GM21367 (cell line): ENCODE measurements at regions not wholly inside any gene's neighbourhood (a gene's known extent, or its start where the extent isn't known, plus 50 kb on each side); places are given as distances from the start of the nearest gene placed in this dataset.

Source experiments
- ATAC-seq: cut with Tn5 transposase; IDR thresholded peaks from one replicate; pipeline ENCODE4 v1.9.1; 2021; ENCODE audit not compliant: unreplicated experiment

GRCh38 chr4:62407534-62407933 is 1207.4 kb downstream of the ADGRL3 start:
- ATAC-seq: no peak

DNA sequence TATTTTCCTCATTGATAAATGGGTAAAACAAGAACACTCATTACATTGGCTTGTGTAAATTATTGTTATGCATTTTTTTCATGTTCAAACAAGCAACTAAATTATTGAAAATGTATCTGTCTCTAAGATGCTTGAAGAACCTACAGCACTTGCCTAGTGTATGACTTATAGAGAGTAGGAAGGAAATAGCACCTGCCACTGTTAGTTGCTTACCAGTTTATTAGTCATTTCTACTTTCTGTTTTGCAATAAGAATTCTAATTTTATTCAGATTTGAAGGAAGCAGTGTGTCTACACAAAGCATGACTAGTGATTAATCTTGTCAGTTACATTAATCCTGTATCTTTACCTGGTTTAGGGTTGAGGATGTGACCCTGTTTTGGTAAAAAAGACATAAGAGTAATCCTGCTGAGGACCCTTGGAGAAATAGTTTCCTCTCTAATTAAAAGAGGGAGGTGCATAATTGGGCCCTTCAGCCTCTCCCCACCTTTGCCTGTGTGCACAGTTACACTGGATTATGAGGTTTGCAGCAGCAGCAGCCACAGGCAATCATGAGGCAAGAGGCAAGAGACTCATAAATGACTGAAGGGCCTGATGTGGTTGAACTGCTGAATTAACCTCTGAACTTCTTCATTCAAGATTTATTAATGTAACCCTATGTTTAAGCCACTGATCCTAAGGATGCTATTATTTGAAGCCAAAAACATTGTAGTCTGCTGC is 1202.1 kb downstream of the ADGRL3 start:
- ATAC-seq: no peak

DNA sequence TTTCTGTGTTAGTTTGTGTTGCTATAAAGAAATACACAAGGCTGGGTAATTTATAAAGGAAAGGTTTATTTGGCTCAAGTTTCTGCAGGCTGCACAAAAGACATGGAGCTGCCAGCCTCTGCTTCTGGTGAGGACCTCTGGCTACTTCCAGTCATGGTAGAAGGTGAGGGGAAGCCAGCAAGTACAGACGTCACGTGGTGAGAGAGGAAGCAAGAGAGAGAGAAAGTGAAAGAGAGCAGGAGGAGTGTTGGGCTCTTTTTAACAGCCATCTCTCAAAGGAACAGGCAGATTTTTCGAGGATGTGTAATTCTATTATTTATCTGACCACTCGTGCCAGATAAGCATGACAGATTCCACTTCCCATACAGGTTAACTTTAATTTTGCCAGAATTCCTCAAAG is 1199.1 kb downstream of the ADGRL3 start:
- no peak for ATAC-seq

DNA sequence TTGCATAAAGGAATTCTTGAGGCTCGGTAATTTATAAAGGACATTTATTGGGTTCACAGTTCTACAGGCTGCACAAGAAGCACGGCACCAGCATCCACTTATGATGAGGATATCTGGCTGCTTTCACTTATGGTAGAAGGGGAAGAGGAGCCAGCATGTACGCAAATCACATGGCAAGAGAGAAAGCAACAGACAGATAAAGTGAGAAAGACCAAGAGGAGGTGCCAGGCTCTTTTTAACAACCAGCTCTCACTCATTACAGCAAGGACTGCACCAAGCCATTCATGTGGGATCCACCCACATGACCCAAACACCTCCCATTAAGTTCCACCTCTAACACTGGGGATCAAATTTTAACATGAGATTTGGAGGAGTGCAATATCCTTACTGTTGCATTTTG is 1198.2 kb downstream of the ADGRL3 start:
- no peak for ATAC-seq

DNA sequence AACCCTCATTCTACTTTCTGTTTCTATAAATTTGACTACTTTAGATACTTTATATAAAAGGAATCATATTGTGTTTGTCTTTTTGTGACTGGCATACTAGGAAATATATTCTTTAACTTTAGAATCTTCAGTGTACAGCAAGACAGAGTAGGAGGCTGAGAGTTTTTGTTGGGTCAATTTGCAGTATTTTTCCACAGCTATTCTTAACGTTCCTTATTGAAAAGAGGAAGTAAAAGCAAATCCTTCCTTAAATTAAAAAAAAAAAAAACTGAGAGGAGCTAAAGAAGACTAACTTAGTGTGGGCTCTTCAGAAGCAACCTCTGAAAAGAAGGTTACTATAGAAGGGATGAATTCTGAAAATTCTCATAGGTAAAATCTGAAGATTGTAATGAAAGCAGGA is 1194.6 kb downstream of the ADGRL3 start:
- no peak for ATAC-seq

DNA sequence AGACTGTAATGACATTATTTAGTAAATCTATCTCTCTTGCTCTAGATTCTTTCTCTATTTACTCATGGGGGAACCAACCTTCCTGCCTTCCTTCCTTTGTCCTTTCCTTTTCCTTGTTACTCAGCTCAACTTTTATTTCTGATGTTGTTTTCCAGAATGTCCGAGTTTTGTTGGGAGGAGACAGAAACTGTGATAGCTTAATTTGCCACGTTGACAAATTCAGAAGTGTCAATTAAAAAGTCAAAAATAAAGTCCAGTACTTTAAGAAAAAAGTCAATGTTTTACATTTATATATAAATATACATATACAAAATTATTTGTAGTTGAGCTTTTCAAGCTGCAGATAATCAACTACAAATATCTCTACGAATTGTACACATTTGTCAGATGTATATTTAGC is 1187.7 kb downstream of the ADGRL3 start:
- no peak for ATAC-seq

GRCh38 chr4:62377700-62378099 is 1177.6 kb downstream of the ADGRL3 start:
- no peak for ATAC-seq

- ATAC-seq: no peak
These were observed 1177.1 kb downstream of the ADGRL3 start for GRCh38 chr4:62377245-62377644.

GRCh38 chr4:62366939-62367338 is 1166.8 kb downstream of the ADGRL3 start:
- no peak for ATAC-seq

DNA sequence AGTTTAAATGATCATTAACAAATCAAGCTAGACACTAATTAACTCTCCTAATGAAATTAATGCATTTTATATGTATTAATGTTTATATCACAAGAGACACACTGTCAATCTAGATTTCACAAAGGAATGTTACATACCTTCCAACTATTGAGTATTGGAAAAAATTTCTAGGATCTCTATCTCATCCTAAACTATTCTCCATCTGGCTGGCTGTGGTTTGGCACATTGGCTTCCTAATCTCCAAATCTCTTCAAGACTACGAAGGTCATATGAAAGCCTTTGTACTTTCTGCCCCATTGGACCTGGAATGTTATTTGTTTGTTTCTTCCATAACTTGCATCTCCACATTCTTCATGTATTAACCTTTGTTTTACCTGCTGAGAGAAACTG is 1160.0 kb downstream of the ADGRL3 start:
- no peak for ATAC-seq

DNA sequence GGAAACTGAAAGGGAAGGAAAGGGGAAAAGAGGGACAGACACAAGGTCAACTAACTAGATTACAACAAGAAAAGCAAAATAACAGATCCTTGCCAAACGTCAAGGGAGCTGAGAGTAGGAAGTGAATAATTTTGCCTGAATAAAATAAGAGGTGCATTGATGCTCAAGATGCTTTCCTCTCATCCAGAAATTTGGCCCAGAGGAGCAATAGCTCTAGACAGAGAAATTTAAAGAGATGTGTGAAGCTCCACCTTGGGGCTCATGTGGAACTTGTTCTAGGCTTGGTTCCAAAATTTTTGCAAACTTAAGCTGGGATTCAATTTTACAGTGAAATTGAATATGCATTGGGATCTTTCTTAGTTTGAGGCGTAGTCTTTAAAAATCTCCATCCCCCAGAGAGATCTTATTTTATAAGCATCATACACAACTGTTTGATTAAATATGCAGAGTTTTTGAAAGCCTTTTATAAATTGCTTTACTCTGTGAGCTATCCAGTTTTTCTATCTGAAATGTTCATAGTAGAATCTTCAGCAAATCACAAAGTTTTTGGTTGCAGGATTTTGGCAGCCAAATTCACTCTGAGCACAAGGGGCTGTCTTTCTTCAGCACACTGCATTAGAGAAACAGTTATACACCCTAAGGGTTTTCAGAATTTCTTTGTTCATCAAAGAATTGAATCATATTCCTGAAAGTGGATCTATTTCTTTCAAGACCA is 1159.5 kb downstream of the ADGRL3 start:
- ATAC-seq: no peak

DNA sequence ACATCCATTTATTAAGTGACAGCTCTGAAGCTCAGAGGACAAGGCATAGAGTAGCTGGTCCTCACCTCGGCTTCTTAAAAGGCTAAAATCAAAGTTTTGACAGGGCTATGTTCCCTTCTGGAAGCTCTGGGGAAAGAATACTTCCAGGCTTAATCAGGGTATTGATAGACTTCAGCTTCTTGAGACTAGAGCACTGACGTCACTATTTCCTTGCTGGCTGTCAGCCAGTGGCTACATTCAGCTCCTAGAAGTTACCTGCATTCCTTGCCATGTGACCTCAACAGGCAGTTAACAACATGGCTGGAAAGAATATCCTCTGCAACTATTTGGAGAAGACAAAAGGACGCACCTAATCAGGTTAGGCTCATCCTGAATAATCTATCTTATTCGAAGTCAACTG is 1144.8 kb downstream of the ADGRL3 start:
- no peak for ATAC-seq

DNA sequence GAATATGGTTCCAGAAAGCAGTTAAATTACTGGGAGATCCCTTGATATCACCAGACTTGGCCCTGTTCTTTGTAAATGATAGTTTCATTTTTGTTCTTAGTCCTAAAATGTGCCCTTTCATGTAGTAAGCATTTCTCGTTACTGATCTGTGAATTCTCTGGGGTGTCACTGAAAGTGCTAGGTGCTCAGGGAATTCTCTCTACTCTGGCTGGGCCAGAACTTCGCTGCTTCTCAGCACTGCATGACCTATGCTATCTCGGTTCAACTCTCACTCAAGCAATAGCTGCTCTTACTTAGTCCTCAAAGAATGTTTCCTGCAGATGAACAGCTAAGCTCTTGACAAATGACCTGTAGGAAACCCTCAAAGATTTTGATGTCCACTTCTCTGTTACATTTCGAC is 1144.3 kb downstream of the ADGRL3 start:
- no peak for ATAC-seq

DNA sequence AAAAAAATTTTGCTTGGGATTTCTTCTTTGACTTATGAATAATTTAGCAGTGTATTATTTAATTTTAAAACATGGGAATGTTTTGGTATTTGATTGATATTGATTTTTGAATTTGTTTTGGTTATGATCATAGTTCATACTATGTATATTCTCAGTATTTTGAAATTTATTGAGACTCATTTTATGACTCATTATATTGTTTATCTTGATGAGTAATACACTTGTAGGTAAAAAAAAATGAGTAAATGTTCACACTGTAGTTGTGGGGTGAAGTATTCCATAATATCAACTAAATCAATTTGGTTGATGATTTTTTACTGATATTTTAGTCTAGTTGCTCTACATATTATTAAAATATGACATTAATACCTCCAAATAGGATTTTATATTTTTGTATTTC is 1142.2 kb downstream of the ADGRL3 start:
- no peak for ATAC-seq

DNA sequence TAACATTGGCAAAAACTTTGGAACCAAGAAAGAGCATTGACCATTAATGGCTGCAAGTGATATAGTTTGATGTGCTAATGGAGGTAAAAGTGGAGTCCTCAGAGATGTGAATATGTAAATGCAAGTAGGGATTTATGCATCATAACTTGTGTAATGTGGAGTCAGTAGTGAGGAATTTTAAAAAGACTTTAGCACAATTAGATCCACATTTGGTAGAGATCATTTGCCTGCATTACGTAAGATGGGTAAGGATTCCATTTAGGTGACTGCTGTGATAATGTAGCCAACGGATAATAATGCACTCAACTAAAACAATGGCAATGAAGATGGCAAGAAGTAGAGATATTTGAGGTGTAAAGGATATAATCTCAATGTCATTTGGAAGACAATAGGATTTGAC is 1128.4 kb downstream of the ADGRL3 start:
- ATAC-seq: no peak

- ATAC-seq: no peak
These were observed 1127.6 kb downstream of the ADGRL3 start for GRCh38 chr4:62327612-62328297.

DNA sequence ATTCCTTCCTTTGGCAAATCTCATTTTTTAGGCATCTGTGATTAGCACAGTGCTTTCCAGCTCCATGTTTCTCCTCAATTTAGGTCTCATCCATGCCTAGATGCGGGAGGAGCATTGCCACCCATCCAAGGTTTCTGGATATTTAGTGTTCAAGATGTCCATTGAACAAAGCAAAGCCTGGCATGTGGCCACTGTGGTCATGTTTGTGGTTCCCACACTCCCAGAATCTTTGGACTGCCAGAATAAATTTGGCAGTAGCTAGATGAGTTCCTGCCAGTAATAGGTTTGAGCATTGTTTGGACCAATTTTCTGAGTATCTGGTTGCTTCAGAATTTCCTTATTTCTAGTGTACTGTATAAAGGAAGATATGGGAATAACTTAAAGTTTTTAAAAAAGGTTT is 1124.1 kb downstream of the ADGRL3 start:
- no peak for ATAC-seq

GRCh38 chr4:62320612-62321011 is 1120.5 kb downstream of the ADGRL3 start:
- no peak for ATAC-seq

DNA sequence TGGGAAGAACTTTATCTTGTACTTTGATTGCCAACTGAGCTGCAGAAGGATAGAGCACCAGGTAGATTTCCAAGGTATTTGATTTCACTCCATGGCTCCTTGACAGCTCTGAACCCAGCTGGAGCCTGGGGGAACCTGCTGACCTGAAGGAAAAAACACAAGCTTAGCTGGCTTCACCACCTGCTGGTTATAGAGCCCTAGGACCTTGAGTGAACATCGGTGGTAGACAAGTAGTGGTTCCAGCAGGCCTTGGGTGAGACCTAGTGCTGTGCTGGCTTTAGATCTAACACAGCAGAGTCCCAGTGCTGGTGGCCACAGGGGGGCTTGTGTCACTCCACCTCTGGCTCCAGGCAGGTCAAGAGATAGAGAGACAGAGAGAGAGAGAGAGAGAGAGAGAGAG is 1102.6 kb downstream of the ADGRL3 start:
- ATAC-seq: no peak

DNA sequence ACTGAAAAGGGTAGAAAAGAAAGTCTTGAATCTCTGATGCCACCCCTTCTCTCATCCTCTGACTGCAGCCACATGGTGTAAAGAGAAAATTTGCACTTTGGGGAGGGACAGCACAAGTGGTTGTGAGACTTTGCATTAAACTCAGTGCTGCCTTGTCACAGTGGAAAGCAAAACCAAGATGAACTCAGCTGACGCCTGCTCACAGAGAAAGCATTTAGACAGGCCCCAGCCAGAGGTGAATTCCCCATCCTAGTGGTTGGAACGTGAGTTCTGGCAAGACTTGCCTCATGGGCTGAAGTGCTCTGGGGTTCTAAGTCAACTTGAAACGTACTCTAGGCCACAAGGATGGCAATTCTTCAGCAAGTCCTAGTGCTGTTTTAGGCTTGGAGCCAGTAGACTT is 1101.4 kb downstream of the ADGRL3 start:
- no peak for ATAC-seq

DNA sequence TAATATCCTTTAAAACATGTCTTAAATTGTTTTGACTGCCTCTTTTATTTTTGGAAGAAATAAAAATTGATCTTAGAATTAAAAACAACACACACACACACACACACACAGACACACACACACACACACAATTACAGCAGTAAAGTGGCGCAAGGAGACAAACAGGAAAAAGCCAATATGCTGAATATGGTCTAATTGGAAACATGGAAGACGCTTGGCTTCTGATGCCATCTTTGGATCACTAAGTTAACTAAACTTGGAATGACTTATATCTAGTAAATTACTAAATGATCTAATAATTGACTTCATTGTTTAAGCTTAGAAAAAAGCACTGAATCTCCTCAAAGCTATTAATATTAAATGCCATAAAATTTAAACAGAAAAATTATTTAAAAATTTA is 1093.4 kb downstream of the ADGRL3 start:
- ATAC-seq: no peak

DNA sequence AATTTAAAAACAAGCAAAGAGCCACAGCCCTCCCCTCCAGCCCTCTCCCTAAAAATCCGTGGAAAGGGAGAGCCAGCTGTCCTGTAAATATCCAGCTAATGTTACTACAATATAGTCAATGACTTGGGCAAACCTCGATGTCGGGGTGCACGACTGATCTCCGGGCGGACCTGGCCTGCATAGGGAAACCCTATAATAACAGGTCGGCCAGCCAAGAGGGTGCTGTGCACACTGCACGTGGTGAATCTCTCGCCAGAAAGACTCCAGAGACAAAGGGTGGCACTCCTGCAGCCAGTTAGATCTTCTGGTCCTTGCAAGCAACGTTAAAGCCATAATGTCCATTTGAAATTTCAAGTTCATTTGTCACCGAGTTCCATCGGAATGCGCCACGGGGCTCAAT is 1092.8 kb downstream of the ADGRL3 start:
- ATAC-seq: no peak
